ENCODE measurements at regions not wholly inside any gene's neighbourhood (a gene's known extent, or its start where the extent isn't known, plus 50 kb on each side); places are given as distances from the start of the nearest gene placed in this dataset.

GRCh38 chr1:59064592-59064991 is 232.3 kb upstream of the FGGY start:
- Histone ChIP-seq H3K27me3 (ENCODE audit: control insufficient read depth, insufficient read depth, low read length) (no peaks in the 10 kb centered on the region), H3K36me3 (ENCODE audit: control insufficient read depth, insufficient read depth, low read length) (no peaks in the 10 kb centered on the region), H3K9ac (ENCODE audit: low read depth, low read length) (no peak overlapping the region), H3K4me3 (ENCODE audit: low read depth, low read length) (no peak overlapping the region), H3K4me1 (ENCODE audit: control insufficient read depth, insufficient read depth, low read length) (peaks cover 25% of the 10 kb centered on the region), H3K9me3 (ENCODE audit: control insufficient read depth, insufficient read depth, low read length) (no peaks in the 10 kb centered on the region)

DNA sequence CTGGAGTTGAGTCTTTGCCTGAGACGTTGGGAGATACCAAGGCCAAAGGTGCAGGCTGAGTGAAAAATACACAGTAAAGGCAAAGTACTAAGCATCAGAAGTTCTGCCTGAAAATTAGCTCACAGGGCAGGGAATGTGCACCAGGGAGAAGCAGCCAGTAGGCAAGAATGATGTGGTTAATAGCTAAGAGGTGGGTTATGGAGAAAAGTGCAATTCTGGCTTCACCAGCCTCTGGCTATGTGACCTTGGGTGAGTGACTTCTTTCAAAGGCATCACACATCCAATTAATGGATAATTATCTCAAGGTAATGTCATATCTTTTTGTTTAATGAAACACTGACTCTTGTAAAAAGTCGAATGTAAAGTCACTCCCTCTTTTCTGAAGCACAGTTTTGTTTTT is 230.7 kb upstream of the FGGY start:
- Histone ChIP-seq H3K9me3 (ENCODE audit: control insufficient read depth, insufficient read depth, low read length) (no peaks in the 10 kb centered on the region), H3K4me1 (ENCODE audit: control insufficient read depth, insufficient read depth, low read length) (peaks cover 32% of the 10 kb centered on the region), H3K36me3 (ENCODE audit: control insufficient read depth, insufficient read depth, low read length) (no peaks in the 10 kb centered on the region), H3K27me3 (ENCODE audit: control insufficient read depth, insufficient read depth, low read length) (no peaks in the 10 kb centered on the region), H3K9ac (ENCODE audit: low read depth, low read length) (no peak overlapping the region), H3K4me3 (ENCODE audit: low read depth, low read length) (no peak overlapping the region)

DNA sequence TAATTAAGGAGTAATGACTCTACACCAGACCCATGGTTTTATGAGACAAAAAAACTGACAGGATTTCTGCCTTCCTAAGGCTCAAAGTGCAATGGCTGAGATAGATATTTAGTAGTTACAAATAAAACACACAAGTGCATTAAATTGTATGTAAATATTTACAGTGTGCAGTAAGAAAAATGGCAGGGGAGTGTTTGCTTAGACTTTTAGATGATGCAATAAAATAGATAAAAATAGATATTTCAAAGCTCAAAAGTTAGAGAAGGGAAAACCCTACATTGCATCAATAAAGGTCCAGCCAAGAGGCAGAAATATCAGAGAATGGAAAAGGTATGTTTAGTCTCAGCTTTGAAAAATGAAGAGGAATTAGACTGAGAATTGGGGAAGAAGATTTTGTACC is 226.3 kb upstream of the FGGY start:
- H3K36me3 ChIP-seq (ENCODE audit: control insufficient read depth, insufficient read depth, low read length): no peaks in the 10 kb centered on the region
- no peak overlapping the region for H3K4me3 ChIP-seq (ENCODE audit: low read depth, low read length)
- no peaks in the 10 kb centered on the region for H3K27me3 ChIP-seq (ENCODE audit: control insufficient read depth, insufficient read depth, low read length)
- peaks cover 32% of the 10 kb centered on the region for H3K4me1 ChIP-seq (ENCODE audit: control insufficient read depth, insufficient read depth, low read length)
- no peaks in the 10 kb centered on the region for H3K9me3 ChIP-seq (ENCODE audit: control insufficient read depth, insufficient read depth, low read length)
- H3K9ac ChIP-seq (ENCODE audit: low read depth, low read length): no peak overlapping the region

DNA sequence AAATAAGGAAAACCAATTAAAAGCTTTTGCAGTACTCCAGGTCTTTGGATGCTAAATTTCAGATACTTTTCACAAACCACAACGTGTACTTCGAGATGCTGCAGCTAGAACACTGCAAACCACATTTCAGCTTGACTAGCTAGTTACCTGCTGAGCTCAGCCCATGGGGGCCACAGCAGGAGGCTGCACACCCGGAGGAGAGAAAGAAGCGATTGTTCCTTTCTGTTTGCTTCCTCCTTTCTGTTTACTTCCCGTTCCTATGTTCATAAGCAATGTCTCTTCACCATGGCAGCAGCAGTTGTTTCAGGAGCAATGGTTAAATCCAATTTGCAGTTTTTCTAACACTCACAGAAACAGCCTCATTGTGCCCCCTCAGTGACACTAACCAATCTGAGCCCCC is 225.6 kb upstream of the FGGY start:
- H3K9ac ChIP-seq (ENCODE audit: low read depth, low read length): no peak overlapping the region
- no peak overlapping the region for H3K4me3 ChIP-seq (ENCODE audit: low read depth, low read length)
- no peaks in the 10 kb centered on the region for H3K27me3 ChIP-seq (ENCODE audit: control insufficient read depth, insufficient read depth, low read length)
- H3K36me3 ChIP-seq (ENCODE audit: control insufficient read depth, insufficient read depth, low read length): no peaks in the 10 kb centered on the region
- no peaks in the 10 kb centered on the region for H3K9me3 ChIP-seq (ENCODE audit: control insufficient read depth, insufficient read depth, low read length)
- H3K4me1 ChIP-seq (ENCODE audit: control insufficient read depth, insufficient read depth, low read length): peaks cover 32% of the 10 kb centered on the region

DNA sequence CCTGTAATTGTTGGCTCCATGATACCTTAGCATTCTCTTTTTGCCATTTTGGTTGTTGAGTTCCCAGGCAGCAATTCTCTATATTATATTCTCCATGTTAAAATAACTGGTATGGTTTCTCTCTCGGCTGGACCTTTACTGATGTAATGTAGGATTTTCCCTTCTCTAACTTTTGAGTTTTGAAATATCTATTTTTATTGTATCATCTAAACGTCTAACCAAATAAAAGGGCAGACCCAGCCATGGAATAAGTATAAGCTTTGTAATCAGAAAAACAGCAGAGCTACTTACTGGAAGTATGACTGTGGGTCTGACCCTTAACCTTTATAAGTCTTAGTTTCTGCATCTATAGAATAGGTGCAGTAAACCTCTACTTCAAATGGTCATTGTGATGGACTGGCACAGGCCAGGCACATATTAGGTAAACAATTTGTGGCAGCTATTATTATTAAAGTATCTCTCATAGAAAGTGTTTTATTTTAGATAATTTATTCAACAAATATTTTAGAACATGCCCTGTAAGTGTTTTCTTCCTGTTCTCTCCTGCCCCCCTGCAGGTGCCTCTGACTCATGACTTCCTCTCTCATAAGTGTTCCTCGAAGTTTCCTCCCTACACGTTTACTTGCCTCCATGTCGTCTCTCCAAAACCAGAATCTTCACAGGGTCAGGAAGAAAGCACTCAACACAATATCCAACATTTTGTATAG is 224.9 kb upstream of the FGGY start:
- Histone ChIP-seq H3K9ac (ENCODE audit: low read depth, low read length) (no peak overlapping the region), H3K9me3 (ENCODE audit: control insufficient read depth, insufficient read depth, low read length) (no peaks in the 10 kb centered on the region), H3K4me1 (ENCODE audit: control insufficient read depth, insufficient read depth, low read length) (peaks cover 36% of the 10 kb centered on the region), H3K36me3 (ENCODE audit: control insufficient read depth, insufficient read depth, low read length) (no peaks in the 10 kb centered on the region), H3K4me3 (ENCODE audit: low read depth, low read length) (no peak overlapping the region), H3K27me3 (ENCODE audit: control insufficient read depth, insufficient read depth, low read length) (no peaks in the 10 kb centered on the region)

DNA sequence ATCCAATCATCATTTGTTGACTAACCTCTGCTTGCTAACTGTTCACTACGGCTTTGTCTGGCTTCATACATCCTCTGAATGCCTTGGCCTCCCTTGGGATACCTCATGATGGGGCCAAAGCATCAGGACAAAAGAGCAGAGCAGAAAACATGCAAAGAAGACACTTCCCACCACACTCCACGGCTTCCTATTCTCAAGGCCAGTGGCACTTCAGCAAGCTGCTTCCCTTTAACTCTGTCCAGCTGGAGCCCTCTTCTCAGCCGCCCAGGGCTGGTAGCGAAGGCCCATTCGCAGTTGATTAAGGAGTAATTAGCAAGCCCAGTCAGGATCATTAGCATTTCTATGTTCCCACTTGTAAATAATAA is 224.3 kb upstream of the FGGY start:
- Histone ChIP-seq H3K9me3 (ENCODE audit: control insufficient read depth, insufficient read depth, low read length) (no peaks in the 10 kb centered on the region), H3K4me1 (ENCODE audit: control insufficient read depth, insufficient read depth, low read length) (peaks cover 41% of the 10 kb centered on the region), H3K4me3 (ENCODE audit: low read depth, low read length) (no peak overlapping the region), H3K36me3 (ENCODE audit: control insufficient read depth, insufficient read depth, low read length) (no peaks in the 10 kb centered on the region), H3K9ac (ENCODE audit: low read depth, low read length) (no peak overlapping the region), H3K27me3 (ENCODE audit: control insufficient read depth, insufficient read depth, low read length) (no peaks in the 10 kb centered on the region)

GRCh38 chr1:59074598-59074997 is 222.3 kb upstream of the FGGY start:
- Histone ChIP-seq H3K9ac (ENCODE audit: low read depth, low read length) (no peak overlapping the region), H3K4me1 (ENCODE audit: control insufficient read depth, insufficient read depth, low read length) (peaks cover 59% of the 10 kb centered on the region), H3K36me3 (ENCODE audit: control insufficient read depth, insufficient read depth, low read length) (no peaks in the 10 kb centered on the region), H3K4me3 (ENCODE audit: low read depth, low read length) (no peak overlapping the region), H3K27me3 (ENCODE audit: control insufficient read depth, insufficient read depth, low read length) (no peaks in the 10 kb centered on the region), H3K9me3 (ENCODE audit: control insufficient read depth, insufficient read depth, low read length) (no peaks in the 10 kb centered on the region)

GRCh38 chr1:59075021-59075420 is 221.9 kb upstream of the FGGY start:
- H3K4me3 ChIP-seq (ENCODE audit: low read depth, low read length): no peak overlapping the region
- H3K4me1 ChIP-seq (ENCODE audit: control insufficient read depth, insufficient read depth, low read length): peaks cover 63% of the 10 kb centered on the region
- no peak overlapping the region for H3K9ac ChIP-seq (ENCODE audit: low read depth, low read length)
- H3K9me3 ChIP-seq (ENCODE audit: control insufficient read depth, insufficient read depth, low read length): no peaks in the 10 kb centered on the region
- H3K27me3 ChIP-seq (ENCODE audit: control insufficient read depth, insufficient read depth, low read length): no peaks in the 10 kb centered on the region
- no peaks in the 10 kb centered on the region for H3K36me3 ChIP-seq (ENCODE audit: control insufficient read depth, insufficient read depth, low read length)

DNA sequence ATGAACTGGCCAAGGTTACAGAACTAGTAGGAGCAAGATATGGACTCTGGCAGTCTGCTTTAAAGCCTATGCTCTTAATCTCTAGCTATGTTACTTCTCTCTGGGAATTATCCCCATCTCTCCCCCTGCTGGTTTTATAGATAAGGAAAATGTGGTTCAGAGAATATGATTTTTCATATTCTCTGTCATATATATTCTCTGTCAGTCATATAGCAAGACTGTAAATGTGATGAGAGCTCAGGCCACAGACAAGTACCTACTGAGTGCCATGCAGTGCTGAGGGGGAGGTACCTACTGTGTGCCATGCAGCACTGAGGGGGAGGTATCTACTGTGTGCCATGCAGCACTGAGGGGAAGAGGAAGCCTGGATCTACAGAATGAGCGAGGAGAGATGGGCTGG is 220.3 kb upstream of the FGGY start:
- H3K9ac ChIP-seq (ENCODE audit: low read depth, low read length): no peak overlapping the region
- no peaks in the 10 kb centered on the region for H3K36me3 ChIP-seq (ENCODE audit: control insufficient read depth, insufficient read depth, low read length)
- H3K9me3 ChIP-seq (ENCODE audit: control insufficient read depth, insufficient read depth, low read length): no peaks in the 10 kb centered on the region
- peaks cover 56% of the 10 kb centered on the region for H3K4me1 ChIP-seq (ENCODE audit: control insufficient read depth, insufficient read depth, low read length)
- no peaks in the 10 kb centered on the region for H3K27me3 ChIP-seq (ENCODE audit: control insufficient read depth, insufficient read depth, low read length)
- no peak overlapping the region for H3K4me3 ChIP-seq (ENCODE audit: low read depth, low read length)

DNA sequence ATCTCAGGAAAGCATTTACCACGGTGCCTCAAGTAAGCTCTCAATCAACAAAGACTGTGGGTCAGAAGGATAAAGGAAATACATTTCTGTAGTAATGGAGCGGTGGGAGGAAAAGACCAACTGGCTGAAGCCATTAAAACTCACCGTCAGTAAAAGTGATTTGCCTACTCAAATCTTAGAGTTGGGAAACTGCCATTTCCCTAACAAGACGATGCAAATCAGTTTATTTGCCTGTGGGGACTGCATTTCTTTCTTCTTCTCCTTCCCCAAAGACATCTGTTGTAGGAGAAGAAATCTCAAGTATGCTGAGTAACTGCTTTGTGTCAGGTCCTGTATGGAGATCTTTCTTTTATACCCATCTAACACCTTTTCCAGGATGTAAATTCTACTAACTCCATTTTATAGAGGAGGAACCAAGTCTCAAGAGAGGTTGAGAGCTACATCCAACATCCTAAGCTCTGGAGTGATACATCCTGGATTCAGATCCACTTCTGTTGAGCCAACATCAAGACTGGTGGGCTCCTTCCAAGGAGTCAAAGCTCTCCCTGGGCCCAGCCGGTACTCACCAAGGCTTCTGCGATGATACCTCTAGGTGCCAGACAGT is 219.3 kb upstream of the FGGY start:
- H3K36me3 ChIP-seq (ENCODE audit: control insufficient read depth, insufficient read depth, low read length): no peaks in the 10 kb centered on the region
- peak overlapping the region; percentile 28 for H3K9ac ChIP-seq (ENCODE audit: low read depth, low read length)

GRCh38 chr1:59078070-59078800 is 218.7 kb upstream of the FGGY start:
- Histone ChIP-seq H3K36me3 (ENCODE audit: control insufficient read depth, insufficient read depth, low read length) (no peaks in the 10 kb centered on the region), H3K9ac (ENCODE audit: low read depth, low read length) (peak overlapping the region; percentile 28), H3K27me3 (ENCODE audit: control insufficient read depth, insufficient read depth, low read length) (no peaks in the 10 kb centered on the region), H3K9me3 (ENCODE audit: control insufficient read depth, insufficient read depth, low read length) (no peaks in the 10 kb centered on the region), H3K4me1 (ENCODE audit: control insufficient read depth, insufficient read depth, low read length) (peaks cover 41% of the 10 kb centered on the region), H3K4me3 (ENCODE audit: low read depth, low read length) (peak overlapping the region; percentile 35)

More for the DNA sequence above, 219.3 kb upstream of the FGGY start:
- H3K27me3 ChIP-seq (ENCODE audit: control insufficient read depth, insufficient read depth, low read length): no peaks in the 10 kb centered on the region
- peaks cover 48% of the 10 kb centered on the region for H3K4me1 ChIP-seq (ENCODE audit: control insufficient read depth, insufficient read depth, low read length)
- H3K9me3 ChIP-seq (ENCODE audit: control insufficient read depth, insufficient read depth, low read length): no peaks in the 10 kb centered on the region
- peak overlapping the region; percentile 35 for H3K4me3 ChIP-seq (ENCODE audit: low read depth, low read length)

GRCh38 chr1:59078866-59079265 is 218.0 kb upstream of the FGGY start:
- Histone ChIP-seq H3K36me3 (ENCODE audit: control insufficient read depth, insufficient read depth, low read length) (no peaks in the 10 kb centered on the region), H3K4me1 (ENCODE audit: control insufficient read depth, insufficient read depth, low read length) (peaks cover 38% of the 10 kb centered on the region), H3K9me3 (ENCODE audit: control insufficient read depth, insufficient read depth, low read length) (no peaks in the 10 kb centered on the region), H3K9ac (ENCODE audit: low read depth, low read length) (no peak overlapping the region), H3K27me3 (ENCODE audit: control insufficient read depth, insufficient read depth, low read length) (no peaks in the 10 kb centered on the region), H3K4me3 (ENCODE audit: low read depth, low read length) (no peak overlapping the region)

All from iPS-15b (cell line).